ENCODE measurements at regions not wholly inside any gene's neighbourhood (a gene's known extent, or its start where the extent isn't known, plus 50 kb on each side); places are given as distances from the start of the nearest gene placed in this dataset.

DNA sequence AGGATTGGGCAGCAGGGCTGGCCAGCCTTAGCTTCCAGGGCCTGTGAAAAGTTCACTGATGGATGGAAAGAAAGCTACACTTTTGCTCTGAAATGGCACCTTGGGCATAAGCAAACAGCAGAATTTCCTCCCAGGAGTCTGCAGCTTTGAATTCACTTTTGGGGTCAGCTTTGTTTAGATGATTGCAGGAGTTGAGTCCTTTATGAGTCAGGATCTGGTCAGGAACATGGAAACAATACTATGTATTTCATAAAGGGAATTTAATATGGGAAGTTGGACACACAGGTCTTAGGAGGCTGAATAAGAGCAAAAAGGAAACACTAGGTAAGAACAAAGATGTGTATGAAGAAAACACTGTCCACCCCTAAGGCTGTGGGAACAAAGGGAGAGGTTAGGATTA is 345.3 kb downstream of the TSN start:
- TF ChIP-seq, protein P1, sequence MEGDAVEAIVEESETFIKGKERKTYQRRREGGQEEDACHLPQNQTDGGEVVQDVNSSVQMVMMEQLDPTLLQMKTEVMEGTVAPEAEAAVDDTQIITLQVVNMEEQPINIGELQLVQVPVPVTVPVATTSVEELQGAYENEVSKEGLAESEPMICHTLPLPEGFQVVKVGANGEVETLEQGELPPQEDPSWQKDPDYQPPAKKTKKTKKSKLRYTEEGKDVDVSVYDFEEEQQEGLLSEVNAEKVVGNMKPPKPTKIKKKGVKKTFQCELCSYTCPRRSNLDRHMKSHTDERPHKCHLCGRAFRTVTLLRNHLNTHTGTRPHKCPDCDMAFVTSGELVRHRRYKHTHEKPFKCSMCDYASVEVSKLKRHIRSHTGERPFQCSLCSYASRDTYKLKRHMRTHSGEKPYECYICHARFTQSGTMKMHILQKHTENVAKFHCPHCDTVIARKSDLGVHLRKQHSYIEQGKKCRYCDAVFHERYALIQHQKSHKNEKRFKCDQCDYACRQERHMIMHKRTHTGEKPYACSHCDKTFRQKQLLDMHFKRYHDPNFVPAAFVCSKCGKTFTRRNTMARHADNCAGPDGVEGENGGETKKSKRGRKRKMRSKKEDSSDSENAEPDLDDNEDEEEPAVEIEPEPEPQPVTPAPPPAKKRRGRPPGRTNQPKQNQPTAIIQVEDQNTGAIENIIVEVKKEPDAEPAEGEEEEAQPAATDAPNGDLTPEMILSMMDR (IDR thresholded peaks at IDR 0.05), result no peak
- no peak for TF ChIP-seq EZH2 (IDR thresholded peaks at IDR 0.05; ENCODE audit: borderline replicate concordance, insufficient read depth, low read depth, low read length, poor library complexity, severe bottlenecking)
